ENCODE measurements at regions not wholly inside any gene's neighbourhood (a gene's known extent, or its start where the extent isn't known, plus 50 kb on each side); places are given as distances from the start of the nearest gene placed in this dataset.

DNA sequence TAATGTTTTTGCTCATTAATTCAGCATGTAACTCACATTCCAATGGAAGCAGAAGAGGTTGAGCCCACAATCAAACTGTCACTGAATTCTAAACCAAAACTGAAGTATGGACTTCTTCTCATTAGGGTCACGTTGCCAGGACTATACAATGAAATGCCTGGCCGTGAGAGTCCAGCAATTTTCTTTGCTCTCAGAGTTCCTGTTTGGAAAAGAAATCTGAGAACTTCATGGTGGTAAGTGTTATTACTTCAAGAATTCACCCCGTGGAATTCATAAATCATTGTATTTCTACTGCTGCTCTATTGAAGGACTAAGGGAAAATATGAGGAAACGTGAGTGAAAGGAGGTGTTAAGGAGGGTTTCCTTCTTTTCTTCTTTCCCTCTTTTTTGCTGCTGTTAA lies 441.8 kb upstream of the AKR1E2 start:
- no peak for TF ChIP-seq POLR2A (IDR thresholded peaks at IDR 0.05; ENCODE audit: low read depth, low read length)
- no peak for TF ChIP-seq POLR2AphosphoS5 (IDR thresholded peaks at IDR 0.05; ENCODE audit: low read depth, low read length)
